GM20000 (cell line): ENCODE measurements at regions not wholly inside any gene's neighbourhood (a gene's known extent, or its start where the extent isn't known, plus 50 kb on each side); places are given as distances from the start of the nearest gene placed in this dataset.

Experiments
- DNase-seq: peaks from one replicate; pipeline ENCODE4 v3.0.0; 2012; ENCODE audit warnings: low spot score
- TF ChIP-seq, protein P1 (sequence below): IDR thresholded peaks from 2 replicates; pipeline ENCODE4 v1.5.1; 2012; ENCODE audit warnings: mild to moderate bottlenecking, control low read depth; ENCODE audit errors: extremely low read depth, missing control alignments

DNA sequence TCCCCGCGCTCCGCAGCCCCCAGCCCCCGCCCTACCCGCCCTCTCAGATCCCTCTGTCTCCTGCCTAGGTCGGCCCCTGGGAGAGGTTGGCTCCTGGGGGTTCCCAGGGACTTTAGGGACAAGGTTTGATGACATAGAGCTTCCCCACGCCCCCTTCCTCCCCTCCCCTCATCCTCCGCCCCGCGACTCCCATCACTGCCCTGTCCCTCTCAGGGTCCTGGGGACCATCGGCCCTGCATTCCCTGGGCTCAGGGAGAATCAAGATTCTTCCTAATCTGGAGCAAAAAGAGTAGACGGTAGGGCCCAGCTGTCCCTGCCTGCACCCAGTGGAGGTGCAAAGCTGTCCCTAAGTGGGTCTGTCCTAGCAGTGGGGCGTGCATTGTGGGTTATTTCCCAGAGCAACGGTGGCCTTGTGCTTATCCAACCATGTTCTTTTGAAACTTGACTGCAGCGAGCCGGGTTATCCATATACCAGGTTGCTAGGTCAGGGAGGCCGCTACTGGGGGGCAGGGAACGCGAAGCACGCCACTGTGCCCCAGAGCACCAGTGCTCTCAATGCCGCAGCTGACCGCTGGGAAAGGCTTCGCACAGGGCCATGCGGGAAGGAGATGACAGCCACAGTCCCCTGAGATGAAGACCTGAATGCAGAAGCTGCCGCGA is 124.4 kb upstream of the PRMT8 start:
- TF ChIP-seq, protein P1, sequence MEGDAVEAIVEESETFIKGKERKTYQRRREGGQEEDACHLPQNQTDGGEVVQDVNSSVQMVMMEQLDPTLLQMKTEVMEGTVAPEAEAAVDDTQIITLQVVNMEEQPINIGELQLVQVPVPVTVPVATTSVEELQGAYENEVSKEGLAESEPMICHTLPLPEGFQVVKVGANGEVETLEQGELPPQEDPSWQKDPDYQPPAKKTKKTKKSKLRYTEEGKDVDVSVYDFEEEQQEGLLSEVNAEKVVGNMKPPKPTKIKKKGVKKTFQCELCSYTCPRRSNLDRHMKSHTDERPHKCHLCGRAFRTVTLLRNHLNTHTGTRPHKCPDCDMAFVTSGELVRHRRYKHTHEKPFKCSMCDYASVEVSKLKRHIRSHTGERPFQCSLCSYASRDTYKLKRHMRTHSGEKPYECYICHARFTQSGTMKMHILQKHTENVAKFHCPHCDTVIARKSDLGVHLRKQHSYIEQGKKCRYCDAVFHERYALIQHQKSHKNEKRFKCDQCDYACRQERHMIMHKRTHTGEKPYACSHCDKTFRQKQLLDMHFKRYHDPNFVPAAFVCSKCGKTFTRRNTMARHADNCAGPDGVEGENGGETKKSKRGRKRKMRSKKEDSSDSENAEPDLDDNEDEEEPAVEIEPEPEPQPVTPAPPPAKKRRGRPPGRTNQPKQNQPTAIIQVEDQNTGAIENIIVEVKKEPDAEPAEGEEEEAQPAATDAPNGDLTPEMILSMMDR = no peak
- DNase-seq = no peak

DNA sequence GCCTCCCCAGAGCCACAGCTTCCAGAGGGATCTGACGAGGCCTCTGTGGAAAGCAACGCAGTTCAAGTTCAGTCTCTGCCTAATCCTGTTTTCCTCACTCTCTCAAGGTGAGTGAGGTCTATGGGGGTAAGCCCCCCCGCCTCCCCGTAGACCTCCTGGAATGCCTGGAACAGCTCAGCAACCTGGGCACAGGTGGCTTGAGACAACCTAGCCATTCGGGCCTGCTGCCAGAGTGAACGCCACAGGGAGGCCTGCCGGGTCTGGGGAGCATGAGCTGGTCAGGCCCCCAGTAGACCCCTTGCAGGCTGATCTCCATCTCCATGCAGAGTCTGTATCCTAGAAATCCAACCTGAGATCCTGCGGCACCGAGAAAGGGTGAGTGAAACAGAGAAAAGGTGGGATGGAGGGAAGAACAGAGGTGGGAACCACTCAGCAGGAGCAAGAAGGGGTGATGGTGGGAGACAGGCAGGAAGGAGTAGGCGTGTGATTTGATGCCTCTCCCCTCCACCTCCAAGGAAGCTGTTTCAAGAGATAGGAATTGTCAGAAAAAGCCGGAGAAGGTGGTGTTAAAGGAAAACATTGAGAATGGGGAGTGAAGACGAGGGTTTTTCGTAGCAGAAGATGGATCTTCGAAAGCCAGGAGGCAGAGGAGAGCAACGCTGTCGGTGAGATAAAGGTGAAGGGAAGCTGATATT is 123.1 kb upstream of the PRMT8 start:
- no peak for DNase-seq
- TF ChIP-seq, protein P1 = no peak

DNA sequence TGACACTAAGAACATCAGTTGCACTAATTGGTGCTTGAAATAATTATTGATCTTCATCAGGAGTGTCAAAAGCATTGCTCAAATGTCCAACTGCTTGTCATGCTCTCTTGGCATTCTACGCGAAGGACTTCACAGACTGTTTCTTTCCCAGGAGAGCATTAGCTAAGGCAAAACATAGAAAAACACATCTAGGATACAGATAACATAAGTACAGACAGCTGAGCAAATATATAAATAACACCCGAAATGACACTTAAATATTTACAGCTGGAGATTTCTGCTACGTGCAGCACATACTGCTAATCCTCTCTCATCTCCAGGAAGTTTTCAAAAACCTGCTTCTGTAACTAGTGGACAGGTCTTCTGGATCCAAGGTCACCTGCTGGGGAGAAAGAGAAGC is 120.0 kb upstream of the PRMT8 start:
- TF ChIP-seq, protein P1 = no peak
- DNase-seq = no peak

DNA sequence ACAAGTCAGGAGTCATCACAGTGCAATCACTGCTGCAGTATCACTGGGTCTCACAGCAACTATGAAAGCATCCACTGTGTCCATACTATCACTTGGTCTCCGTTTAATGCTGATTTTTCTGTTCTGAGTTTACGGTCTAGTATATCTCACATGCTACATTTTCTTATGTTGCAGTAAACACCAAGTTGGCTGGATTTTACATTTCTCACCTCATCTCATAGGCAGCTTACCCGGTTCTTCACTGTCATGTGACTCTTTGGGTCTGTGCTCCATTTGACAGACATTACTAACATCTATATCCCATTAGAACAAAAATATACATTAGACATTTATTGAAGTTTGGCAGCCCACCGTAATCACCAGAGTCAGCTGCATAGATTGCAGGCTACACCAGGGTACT is 115.7 kb upstream of the PRMT8 start:
- TF ChIP-seq, protein P1 = no peak
- no peak for DNase-seq

DNA sequence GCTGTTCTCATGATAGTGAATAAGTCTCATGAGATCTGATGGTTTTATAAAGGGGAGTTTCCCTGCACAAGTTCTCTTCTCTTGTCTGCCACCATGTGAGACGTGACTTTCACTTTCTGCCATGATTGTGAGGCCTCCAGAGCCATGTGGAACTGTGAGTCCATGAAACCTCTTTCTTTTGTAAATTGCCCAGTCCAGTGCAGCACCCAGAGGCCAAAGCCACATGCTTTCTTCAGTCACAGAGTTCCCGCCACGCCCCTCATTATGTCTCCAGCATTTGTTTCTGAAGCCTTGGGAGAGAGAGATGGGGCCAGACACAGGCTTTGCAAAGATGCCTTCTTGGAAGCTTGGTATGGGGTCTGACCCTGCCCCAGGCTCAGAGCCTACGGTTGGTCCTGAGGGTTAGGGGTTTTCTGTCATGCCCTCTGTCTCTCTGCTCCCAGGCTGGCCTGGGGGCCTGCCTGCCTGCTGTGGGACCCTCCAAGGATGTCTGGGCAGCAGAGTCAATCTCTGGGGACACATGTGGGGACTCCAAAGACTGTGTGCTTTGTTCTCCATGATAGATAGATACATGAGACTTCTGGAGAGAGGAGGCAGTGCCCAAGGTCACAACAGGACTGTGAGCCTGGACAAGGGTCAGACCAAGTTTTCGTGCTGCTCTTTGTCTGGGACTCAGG is 114.1 kb upstream of the PRMT8 start:
- DNase-seq = no peak
- TF ChIP-seq, protein P1 = no peak

DNA sequence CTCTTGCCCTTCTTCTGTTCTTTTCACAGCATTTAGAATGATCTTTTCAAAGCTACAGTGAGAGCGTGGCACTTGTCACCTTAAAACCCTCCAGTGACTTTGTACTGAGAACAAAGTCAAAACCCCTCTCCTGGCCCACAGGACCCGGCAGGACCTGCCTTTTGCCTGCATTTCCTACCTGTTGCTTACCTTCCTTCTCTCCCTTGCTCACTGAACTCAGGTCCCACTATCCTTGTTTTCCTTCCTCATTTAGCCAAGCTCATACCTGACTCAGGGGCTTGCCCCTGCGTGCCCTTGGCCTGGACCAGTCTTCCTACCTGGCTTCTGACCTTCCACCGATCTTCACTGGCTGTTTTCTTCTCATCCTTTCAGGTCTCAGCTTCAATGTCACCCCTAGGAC is 112.3 kb upstream of the PRMT8 start:
- TF ChIP-seq, protein P1 = no peak

DNA sequence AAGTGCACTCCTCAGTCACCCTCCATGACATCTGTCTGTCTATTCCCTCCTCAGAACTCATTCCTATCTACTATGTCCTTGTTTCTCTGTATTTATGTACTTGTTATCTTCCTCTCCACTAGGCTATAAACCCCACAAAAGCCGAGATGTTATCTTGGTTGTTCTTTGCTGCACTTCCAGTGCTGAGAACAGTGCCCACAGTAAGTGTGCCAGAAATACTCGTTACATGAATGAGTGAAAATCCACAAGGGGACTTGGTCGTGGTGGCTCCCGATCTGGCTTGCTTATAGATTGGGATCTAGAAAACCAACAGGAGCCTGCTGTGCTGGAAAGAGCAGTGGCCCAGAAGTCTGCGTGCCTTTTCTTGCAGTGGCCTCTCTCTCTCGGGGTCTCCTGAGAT is 111.9 kb upstream of the PRMT8 start:
- no peak for DNase-seq
- TF ChIP-seq, protein P1 = no peak

More for the DNA sequence above, 112.3 kb upstream of the PRMT8 start:
- DNase-seq = no peak
